ENCODE measurements at regions not wholly inside any gene's neighbourhood (a gene's known extent, or its start where the extent isn't known, plus 50 kb on each side); places are given as distances from the start of the nearest gene placed in this dataset.
A peak's percentile ranks its signal among the peaks of the same experiment; 100 is the strongest.
"Not testable (repeated sequence)": the region's sequence is repeated elsewhere in the genome, so short reads cannot be mapped to it uniquely, and the experiment has no call there.

GRCh38 chr17:52495646-52496045, 337.1 kb upstream of the CA10 start:
- DNase-seq = no peak

- no peak for DNase-seq
Measured at GRCh38 chr17:52482271-52482670, 323.8 kb upstream of the CA10 start.

GRCh38 chr17:52477824-52478699, 319.5 kb upstream of the CA10 start:
- DNase-seq = no peak

GRCh38 chr17:52476638-52477313, 318.3 kb upstream of the CA10 start:
- DNase-seq = no peak

GRCh38 chr17:52470553-52470952, 312.0 kb upstream of the CA10 start:
- DNase-seq = no peak

GRCh38 chr17:52465407-52465806, 306.9 kb upstream of the CA10 start:
- DNase-seq = no peak

- DNase-seq = no peak
Measured at GRCh38 chr17:52451294-52451861, 292.9 kb upstream of the CA10 start.

GRCh38 chr17:52442350-52442749, 283.8 kb upstream of the CA10 start:
- DNase-seq = no peak

GRCh38 chr17:52420555-52421078, 262.1 kb upstream of the CA10 start:
- no peak for DNase-seq

- DNase-seq = no peak
Measured at GRCh38 chr17:52419229-52419641, 260.7 kb upstream of the CA10 start.

GRCh38 chr17:52410781-52411180, 252.3 kb upstream of the CA10 start:
- DNase-seq = no peak

GRCh38 chr17:52409222-52409621, 250.7 kb upstream of the CA10 start:
- DNase-seq = not testable (repeated sequence)

- no peak for DNase-seq
Measured at GRCh38 chr17:52395308-52395707, 236.8 kb upstream of the CA10 start.

- no peak for DNase-seq
Measured at GRCh38 chr17:52390422-52390821, 231.9 kb upstream of the CA10 start.

- DNase-seq = no peak
Measured at GRCh38 chr17:52389632-52390031, 231.1 kb upstream of the CA10 start.

GRCh38 chr17:52388941-52389340, 230.4 kb upstream of the CA10 start:
- DNase-seq = no peak

- DNase-seq = no peak
Measured at GRCh38 chr17:52384695-52385094, 226.2 kb upstream of the CA10 start.

GRCh38 chr17:52383493-52384100, 225.1 kb upstream of the CA10 start:
- peak; percentile 35 for DNase-seq

GRCh38 chr17:52378860-52379259, 220.3 kb upstream of the CA10 start:
- DNase-seq = no peak

GRCh38 chr17:52376137-52376536, 217.6 kb upstream of the CA10 start:
- DNase-seq = no peak

- no peak for DNase-seq
Measured at GRCh38 chr17:52368886-52369285, 210.4 kb upstream of the CA10 start.

- DNase-seq = no peak
Measured at GRCh38 chr17:52357854-52358253, 199.3 kb upstream of the CA10 start.

- DNase-seq = no peak
Measured at GRCh38 chr17:52336796-52337195, 178.3 kb upstream of the CA10 start.
